B cell (primary cell): ENCODE measurements at regions not wholly inside any gene's neighbourhood (a gene's known extent, or its start where the extent isn't known, plus 50 kb on each side); places are given as distances from the start of the nearest gene placed in this dataset.

Source experiments
- ATAC-seq: fragments of 200-7000 bp; cut with Tn5 transposase; one replicate; pipeline ENCODE4 v1.10.0; 2021; ENCODE audit warnings: low read depth, mild to moderate bottlenecking, moderate number of reproducible peaks, moderate library complexity
- CTCF ChIA-PET: fragments of 350-600 bp; sonication (Branson Sonifier 250); formaldehyde crosslinking; loops from one replicate; lab custom pipeline; 2021; ENCODE audit warnings: antibody characterized with exemption, inconsistent platforms; lab: Charles Lee
- POLR2A ChIA-PET: fragments of 350-600 bp; sonication (Branson Sonifier 250); formaldehyde crosslinking; loops from one replicate; lab custom pipeline; 2021; ENCODE audit warnings: antibody characterized with exemption; lab: Charles Lee
- DNase-seq: peaks from one replicate; pipeline ENCODE4 v3.0.0; 2013
- H2AFZ ChIP-seq: 2 replicates; pipeline ENCODE4 v1.6.1; 2012; ENCODE audit warnings: mild to moderate bottlenecking, low read depth, low read length; ENCODE audit not compliant: insufficient read depth, poor library complexity, severe bottlenecking
- H3K27ac ChIP-seq, 2 donors: 1 replicate in 1 of 2; 2 replicates in 1 of 2; pipeline ENCODE4 v1.5.1; 2012 to 2013; ENCODE audit warnings: low read length in 2 of 2, mild to moderate bottlenecking in 2 of 2, moderate library complexity in 1 of 2
- H3K27me3 ChIP-seq, 4 experiments: fragments of 200-600 bp in 1 of 4; sonication (generic) in 1 of 4; replicated peaks in 1 of 4; 1 replicate in 2 of 4; 2 replicates in 2 of 4; pipeline versions ENCODE4 v1.6.1 to v1.7.0; 2013 to 2016; ENCODE audit warnings: low read length in 3 of 4, mild to moderate bottlenecking in 2 of 4, mixed read lengths in 1 of 4, moderate library complexity in 1 of 4; ENCODE audit not compliant: insufficient read depth in 4 of 4, control insufficient read depth in 3 of 4; ENCODE audit errors: control extremely low read depth in 1 of 4
- H3K36me3 ChIP-seq, 2 experiments: replicated peaks in 1 of 2; 1 replicate in 1 of 2; 2 replicates in 1 of 2; pipeline versions ENCODE4 v1.6.1 to v1.7.1; 2013; ENCODE audit warnings: low read length in 1 of 2; ENCODE audit not compliant: insufficient read depth in 2 of 2, control insufficient read depth in 1 of 2; ENCODE audit errors: control extremely low read depth in 1 of 2, extremely low read depth in 1 of 2
- H3K4me1 ChIP-seq, 2 donors: fragments of 200-600 bp in 1 of 2; sonication (generic) in 1 of 2; 1 replicate in 1 of 2; 2 replicates in 1 of 2; pipeline versions ENCODE4 v1.5.1 to v1.6.1; 2013 to 2017; ENCODE audit warnings: low read length in 2 of 2; ENCODE audit not compliant: control insufficient read depth in 2 of 2, insufficient read depth in 2 of 2
- H3K4me2 ChIP-seq: replicated peaks from 2 replicates; pipeline ENCODE3; 2012; ENCODE audit warnings: mild to moderate bottlenecking, low read depth, low read length; ENCODE audit not compliant: poor library complexity, severe bottlenecking
- H3K4me3 ChIP-seq, 5 experiments: fragments of 200-600 bp in 1 of 5; sonication (generic) in 1 of 5; 1 replicate in 3 of 5; 2 replicates in 2 of 5; pipeline versions ENCODE4 v1.5.1 to v1.7.0; 2011 to 2016; ENCODE audit warnings: low read length in 4 of 5, mild to moderate bottlenecking in 4 of 5, low read depth in 2 of 5, control low read depth in 1 of 5, moderate library complexity in 1 of 5; ENCODE audit not compliant: insufficient read depth in 1 of 5; ENCODE audit errors: control extremely low read depth in 1 of 5, extremely low read depth in 1 of 5
- H3K79me2 ChIP-seq: fragments of 200-600 bp; sonication (generic); one replicate; pipeline ENCODE4 v1.6.0; 2016; ENCODE audit warnings: low read length; ENCODE audit not compliant: control insufficient read depth, insufficient read depth
- H3K9ac ChIP-seq: fragments of 200-600 bp; sonication (generic); 2 replicates; pipeline ENCODE4 v1.6.1; 2017; ENCODE audit warnings: mild to moderate bottlenecking, low read length, moderate library complexity
- H3K9me3 ChIP-seq, 3 donors: one replicate each; pipeline versions ENCODE4 v1.6.1 to v1.7.1; 2013; ENCODE audit warnings: low read length in 2 of 3; ENCODE audit not compliant: control insufficient read depth in 2 of 3, insufficient read depth in 1 of 3; ENCODE audit errors: control extremely low read depth in 1 of 3
- H4K20me1 ChIP-seq: 2 replicates; pipeline ENCODE4 v1.6.0; 2012; ENCODE audit warnings: mild to moderate bottlenecking, low read length; ENCODE audit not compliant: insufficient read depth, control insufficient read depth, poor library complexity, severe bottlenecking
- H3K27ac Mint-ChIP-seq: one replicate; pipeline ENCODE4 v1.8.0; 2021; ENCODE audit warnings: mixed read lengths
- H3K27me3 Mint-ChIP-seq: one replicate; pipeline ENCODE4 v1.8.0; 2021; ENCODE audit warnings: mixed read lengths
- H3K4me1 Mint-ChIP-seq: one replicate; pipeline ENCODE4 v1.8.0; 2021; ENCODE audit warnings: mixed read lengths
- H3K4me3 Mint-ChIP-seq: one replicate; pipeline ENCODE4 v1.8.0; 2021; ENCODE audit warnings: mixed read lengths
- H3K9me3 Mint-ChIP-seq: one replicate; pipeline ENCODE4 v1.8.0; 2022; ENCODE audit warnings: mixed read lengths; ENCODE audit not compliant: insufficient read depth
- EZH2 ChIP-seq: IDR thresholded peaks from 2 replicates; pipeline ENCODE4 v1.6.1; 2012; ENCODE audit warnings: borderline replicate concordance, low read depth, mild to moderate bottlenecking, moderate library complexity, low read length; ENCODE audit not compliant: insufficient read depth, poor library complexity, severe bottlenecking
- WGBS: methylation state at CpG from one replicate; pipeline ENCODE4 v1.1.5; 2013; ENCODE audit warnings: missing lambda C conversion rate; ENCODE audit not compliant: insufficient coverage; 5-methylcytosine and 5-hydroxymethylcytosine counted together
- intact Hi-C: fragments of 100-400 bp; cut with micrococcal nuclease; formaldehyde crosslinking; loops from one replicate; pipeline ENCODE4 v1.10.0; 2022
- TF ChIP-seq, protein P1 (sequence below): fragments of 200-600 bp; IDR thresholded peaks from one replicate; pipeline ENCODE4 v1.8.0; 2022; ENCODE audit warnings: antibody characterized with exemption, mild to moderate bottlenecking

DNA sequence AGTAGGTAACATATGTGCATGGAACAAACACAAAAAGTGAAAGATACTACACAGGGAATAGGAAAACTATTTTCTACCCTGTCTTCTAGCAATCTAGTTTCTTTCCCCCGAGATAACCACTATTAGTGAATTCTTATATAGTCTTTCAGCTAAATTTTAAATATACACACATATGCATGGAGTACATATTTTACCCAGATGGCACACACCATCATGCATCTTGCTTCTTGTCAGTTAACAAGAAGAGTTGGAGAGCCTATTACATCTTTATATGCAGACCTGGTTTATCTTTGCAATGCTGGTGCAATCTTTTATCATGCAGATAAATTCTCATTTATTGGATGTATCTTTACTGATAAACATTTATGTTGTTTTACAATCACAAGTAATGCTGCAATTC lies 100.4 kb downstream of the OTOR start:
- Histone ChIP-seq H3K9ac (no peak overlapping the region), H3K4me3 (no peak overlapping the region), H2AFZ (no peak overlapping the region), H3K27me3 (no peaks in the 10 kb centered on the region), H3K4me1 (no peaks in the 10 kb centered on the region), H3K9me3 (no peaks in the 10 kb centered on the region), H4K20me1 (no peaks in the 10 kb centered on the region), H3K36me3 (no peaks in the 10 kb centered on the region), H3K79me2 (no peaks in the 10 kb centered on the region), H3K27ac (no peak overlapping the region), H3K4me2 (no peak overlapping the region)
- H3K27me3 Mint-ChIP-seq, result no peaks in the 10 kb centered on the region
- ChIA-PET POLR2A (no interaction called here), CTCF (interaction anchor here (1.1 kb wide), 1 partner anchor 9 kb away, joined by 3 read pairs; no protein-coding TSS in a partner anchor)
- no CpG with 5 or more reads among the region's 1 CpG for WGBS
- H3K9me3 Mint-ChIP-seq, result no peaks in the 10 kb centered on the region
- ATAC-seq (no peak), DNase-seq (no peak)
- H3K4me3 Mint-ChIP-seq, result no peak overlapping the region
- TF ChIP-seq, protein P1, sequence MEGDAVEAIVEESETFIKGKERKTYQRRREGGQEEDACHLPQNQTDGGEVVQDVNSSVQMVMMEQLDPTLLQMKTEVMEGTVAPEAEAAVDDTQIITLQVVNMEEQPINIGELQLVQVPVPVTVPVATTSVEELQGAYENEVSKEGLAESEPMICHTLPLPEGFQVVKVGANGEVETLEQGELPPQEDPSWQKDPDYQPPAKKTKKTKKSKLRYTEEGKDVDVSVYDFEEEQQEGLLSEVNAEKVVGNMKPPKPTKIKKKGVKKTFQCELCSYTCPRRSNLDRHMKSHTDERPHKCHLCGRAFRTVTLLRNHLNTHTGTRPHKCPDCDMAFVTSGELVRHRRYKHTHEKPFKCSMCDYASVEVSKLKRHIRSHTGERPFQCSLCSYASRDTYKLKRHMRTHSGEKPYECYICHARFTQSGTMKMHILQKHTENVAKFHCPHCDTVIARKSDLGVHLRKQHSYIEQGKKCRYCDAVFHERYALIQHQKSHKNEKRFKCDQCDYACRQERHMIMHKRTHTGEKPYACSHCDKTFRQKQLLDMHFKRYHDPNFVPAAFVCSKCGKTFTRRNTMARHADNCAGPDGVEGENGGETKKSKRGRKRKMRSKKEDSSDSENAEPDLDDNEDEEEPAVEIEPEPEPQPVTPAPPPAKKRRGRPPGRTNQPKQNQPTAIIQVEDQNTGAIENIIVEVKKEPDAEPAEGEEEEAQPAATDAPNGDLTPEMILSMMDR, result no peak
- no peak for TF ChIP-seq EZH2
- no peak overlapping the region for H3K27ac Mint-ChIP-seq
- H3K4me1 Mint-ChIP-seq, result no peaks in the 10 kb centered on the region
- intact Hi-C loops, result no loop called here

DNA sequence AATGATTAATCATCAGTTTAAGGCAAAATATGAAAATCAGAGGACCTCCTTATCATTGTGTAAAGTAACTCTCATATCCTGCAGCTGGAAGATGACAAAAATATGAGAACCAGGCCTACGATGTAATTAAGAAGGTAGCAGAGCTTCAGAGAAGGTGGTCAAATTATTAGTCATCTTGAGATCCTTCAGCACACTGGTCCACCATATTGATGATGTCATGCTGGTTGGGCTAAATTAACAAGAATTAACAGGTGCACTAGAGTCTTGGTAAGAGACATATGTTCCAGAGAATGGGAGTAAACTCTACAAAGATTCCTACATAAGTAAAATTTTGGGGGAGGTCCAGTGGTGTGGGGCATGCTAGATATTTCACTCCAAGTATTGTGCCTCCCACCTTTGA lies 112.8 kb downstream of the OTOR start:
- ChIA-PET CTCF (no interaction called here), POLR2A (no interaction called here)
- intact Hi-C loops, result no loop called here
- Histone ChIP-seq H3K9ac (no peak overlapping the region), H3K4me1 (no peaks in the 10 kb centered on the region), H3K4me3 (no peak overlapping the region), H3K27me3 (no peaks in the 10 kb centered on the region), H4K20me1 (no peaks in the 10 kb centered on the region), H3K36me3 (no peaks in the 10 kb centered on the region), H3K4me2 (no peak overlapping the region), H3K9me3 (no peaks in the 10 kb centered on the region), H3K27ac (no peak overlapping the region), H2AFZ (no peak overlapping the region), H3K79me2 (no peaks in the 10 kb centered on the region)
- Mint-ChIP-seq H3K9me3 (no peaks in the 10 kb centered on the region), H3K27me3 (peaks cover 5% of the 10 kb centered on the region), H3K4me1 (no peaks in the 10 kb centered on the region), H3K27ac (no peak overlapping the region), H3K4me3 (no peak overlapping the region)
- ATAC-seq, result no peak
- no CpG with 5 or more reads among the region's 1 CpG for whole genome bisulfite sequencing
- DNase-seq, result no peak
- TF ChIP-seq EZH2, result no peak
- TF ChIP-seq, protein P1, result no peak
